CD4-positive, alpha-beta T cell (primary cell): ENCODE measurements at regions not wholly inside any gene's neighbourhood (a gene's known extent, or its start where the extent isn't known, plus 50 kb on each side); places are given as distances from the start of the nearest gene placed in this dataset.

Experiments used
- ATAC-seq: fragments of 200-7000 bp; cut with Tn5 transposase; one replicate; pipeline ENCODE4 v1.10.0; 2022; ENCODE audit warnings: mild to moderate bottlenecking; ENCODE audit not compliant: poor library complexity
- CTCF ChIA-PET: fragments of 350-600 bp; sonication (Branson Sonifier 250); formaldehyde crosslinking; loops from one replicate; lab custom pipeline; 2021; ENCODE audit warnings: antibody characterized with exemption, inconsistent platforms; lab: Charles Lee
- POLR2A ChIA-PET: fragments of 350-600 bp; sonication (Branson Sonifier 250); formaldehyde crosslinking; loops from one replicate; lab custom pipeline; 2021; ENCODE audit warnings: antibody characterized with exemption, inconsistent platforms; lab: Charles Lee
- DNase-seq, 14 experiments: peaks; one replicate each; pipeline ENCODE4 v3.0.0-alpha.2; 2013 to 2020; ENCODE audit warnings: mixed read lengths in 2 of 14
- H3K27ac ChIP-seq, 2 donors: one replicate each; pipeline versions ENCODE4 v1.5.1 to v1.7.0; 2013; ENCODE audit warnings: low read length in 2 of 2, low read depth in 1 of 2, mild to moderate bottlenecking in 1 of 2
- H3K27me3 ChIP-seq, 2 experiments: 1 replicate in 1 of 2; 2 replicates in 1 of 2; pipeline versions ENCODE4 v1.6.1 to v1.7.0; 2013; ENCODE audit warnings: low read length in 2 of 2, control low read depth in 1 of 2, mild to moderate bottlenecking in 1 of 2, moderate library complexity in 1 of 2; ENCODE audit not compliant: insufficient read depth in 2 of 2, control insufficient read depth in 1 of 2
- H3K36me3 ChIP-seq: one replicate; pipeline ENCODE4 v1.6.1; 2013; ENCODE audit warnings: low read length, control low read depth; ENCODE audit not compliant: insufficient read depth
- H3K4me1 ChIP-seq: one replicate; pipeline ENCODE4 v1.6.1; 2013; ENCODE audit warnings: low read length, control low read depth; ENCODE audit not compliant: insufficient read depth
- H3K4me3 ChIP-seq: one replicate; pipeline ENCODE4 v1.5.1; 2013; ENCODE audit warnings: mild to moderate bottlenecking, low read length, moderate library complexity
- H3K9me3 ChIP-seq, 2 experiments: 1 replicate in 1 of 2; 2 replicates in 1 of 2; pipeline versions ENCODE4 v1.6.1 to v1.7.0; 2013; ENCODE audit warnings: low read length in 2 of 2, mild to moderate bottlenecking in 2 of 2, control low read depth in 1 of 2, moderate library complexity in 1 of 2; ENCODE audit not compliant: control insufficient read depth in 1 of 2, insufficient read depth in 1 of 2
- H3K27ac Mint-ChIP-seq: one replicate; pipeline ENCODE4 v1.8.0; 2020; ENCODE audit warnings: mixed read lengths
- H3K27me3 Mint-ChIP-seq: one replicate; pipeline ENCODE4 v1.8.0; 2021; ENCODE audit warnings: mixed read lengths
- H3K36me3 Mint-ChIP-seq: one replicate; pipeline ENCODE4 v1.8.0; 2021; ENCODE audit warnings: low read depth, mixed read lengths
- H3K4me1 Mint-ChIP-seq: one replicate; pipeline ENCODE4 v1.8.0; 2021; ENCODE audit warnings: low read depth, mixed read lengths
- H3K4me3 Mint-ChIP-seq: one replicate; pipeline ENCODE4 v1.8.0; 2020; ENCODE audit warnings: mild to moderate bottlenecking, mixed read lengths
- H3K9me3 Mint-ChIP-seq: one replicate; pipeline ENCODE4 v1.8.0; 2020; ENCODE audit warnings: mixed read lengths
- intact Hi-C, 2 experiments: fragments of 100-400 bp; cut with DNase I in 1 of 2; cut with micrococcal nuclease in 1 of 2; formaldehyde crosslinking; loops; one replicate each; pipeline versions ENCODE4 v1.15.1 to v1.9.0; 2023 to 2025; cut with DNase I, micrococcal nuclease
- TF ChIP-seq, protein P1 (sequence below): fragments of 200-600 bp; IDR thresholded peaks from one replicate; pipeline ENCODE4 v1.8.0; 2022; ENCODE audit warnings: antibody characterized with exemption, mild to moderate bottlenecking

DNA sequence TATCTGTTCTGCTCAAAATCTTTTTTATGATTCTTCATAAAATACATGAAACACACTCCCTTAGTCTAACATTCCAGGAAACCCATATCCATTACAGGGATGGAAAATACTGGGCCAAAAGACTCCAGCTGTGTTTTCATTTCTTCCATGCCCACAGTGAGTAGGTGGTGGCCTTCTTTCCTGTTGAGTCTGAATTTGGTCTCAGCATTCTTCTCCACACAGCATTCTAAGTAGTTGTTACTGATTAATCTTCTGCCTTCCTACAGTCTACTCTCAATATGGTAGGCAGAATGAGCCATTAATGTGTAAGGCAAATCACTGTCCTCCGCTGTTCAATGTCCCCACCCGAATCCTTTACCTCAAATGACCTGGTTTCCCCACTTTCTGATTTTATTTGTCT lies 370.6 kb upstream of the RPS6KA3 start:
- intact Hi-C loops: no loop called here
- POLR2A ChIA-PET: no interaction called here
- CTCF ChIA-PET: no interaction called here

DNA sequence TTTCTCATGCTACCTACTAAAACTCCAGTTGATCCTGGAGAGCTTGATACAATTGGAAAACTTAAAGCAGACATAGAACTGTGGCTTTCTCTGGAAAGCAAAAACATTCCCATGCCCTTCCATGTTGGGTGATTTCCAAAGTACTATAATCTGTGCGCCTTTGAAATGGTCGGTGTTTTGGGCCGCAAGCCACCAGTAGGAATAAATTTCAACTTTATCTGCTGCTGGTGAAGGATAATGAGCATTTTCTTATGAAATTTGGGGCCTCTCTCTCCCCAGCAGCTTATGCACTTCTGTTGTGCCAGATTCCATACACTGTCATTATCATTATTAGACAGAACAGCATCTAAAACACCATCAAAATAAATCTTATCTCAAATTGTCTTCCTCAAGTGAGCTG lies 366.7 kb upstream of the RPS6KA3 start:
- Histone ChIP-seq H3K4me1 (no peaks in the 10 kb centered on the region), H3K9me3 (no peaks in the 10 kb centered on the region), H3K27me3 (no peaks in the 10 kb centered on the region), H3K36me3 (no peaks in the 10 kb centered on the region), H3K4me3 (no peak overlapping the region), H3K27ac (no peak overlapping the region)
- H3K4me1 Mint-ChIP-seq: no peaks in the 10 kb centered on the region
- H3K4me3 Mint-ChIP-seq: no peak overlapping the region
- ATAC-seq: no peak
- H3K36me3 Mint-ChIP-seq: no peaks in the 10 kb centered on the region
- H3K27me3 Mint-ChIP-seq: no peaks in the 10 kb centered on the region
- TF ChIP-seq, protein P1, sequence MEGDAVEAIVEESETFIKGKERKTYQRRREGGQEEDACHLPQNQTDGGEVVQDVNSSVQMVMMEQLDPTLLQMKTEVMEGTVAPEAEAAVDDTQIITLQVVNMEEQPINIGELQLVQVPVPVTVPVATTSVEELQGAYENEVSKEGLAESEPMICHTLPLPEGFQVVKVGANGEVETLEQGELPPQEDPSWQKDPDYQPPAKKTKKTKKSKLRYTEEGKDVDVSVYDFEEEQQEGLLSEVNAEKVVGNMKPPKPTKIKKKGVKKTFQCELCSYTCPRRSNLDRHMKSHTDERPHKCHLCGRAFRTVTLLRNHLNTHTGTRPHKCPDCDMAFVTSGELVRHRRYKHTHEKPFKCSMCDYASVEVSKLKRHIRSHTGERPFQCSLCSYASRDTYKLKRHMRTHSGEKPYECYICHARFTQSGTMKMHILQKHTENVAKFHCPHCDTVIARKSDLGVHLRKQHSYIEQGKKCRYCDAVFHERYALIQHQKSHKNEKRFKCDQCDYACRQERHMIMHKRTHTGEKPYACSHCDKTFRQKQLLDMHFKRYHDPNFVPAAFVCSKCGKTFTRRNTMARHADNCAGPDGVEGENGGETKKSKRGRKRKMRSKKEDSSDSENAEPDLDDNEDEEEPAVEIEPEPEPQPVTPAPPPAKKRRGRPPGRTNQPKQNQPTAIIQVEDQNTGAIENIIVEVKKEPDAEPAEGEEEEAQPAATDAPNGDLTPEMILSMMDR: no peak
- CTCF ChIA-PET: interaction anchor here (1.1 kb wide), 1 partner anchor 38 kb away, joined by 3 read pairs; no protein-coding TSS in a partner anchor
- no peaks in the 10 kb centered on the region for H3K9me3 Mint-ChIP-seq
- no peak overlapping the region for H3K27ac Mint-ChIP-seq
- intact Hi-C loops: no loop called here
- no peak for DNase-seq
- POLR2A ChIA-PET: no interaction called here

More for the DNA sequence above, 370.6 kb upstream of the RPS6KA3 start:
- Mint-ChIP-seq H3K27ac (no peak overlapping the region), H3K36me3 (no peaks in the 10 kb centered on the region), H3K27me3 (no peaks in the 10 kb centered on the region), H3K4me3 (no peak overlapping the region), H3K4me1 (no peaks in the 10 kb centered on the region), H3K9me3 (no peaks in the 10 kb centered on the region)
- Histone ChIP-seq H3K36me3 (no peaks in the 10 kb centered on the region), H3K27ac (no peak overlapping the region), H3K27me3 (no peaks in the 10 kb centered on the region), H3K4me3 (no peak overlapping the region), H3K4me1 (no peaks in the 10 kb centered on the region), H3K9me3 (no peaks in the 10 kb centered on the region)
- no peak for ATAC-seq
- no peak for DNase-seq
- TF ChIP-seq, protein P1: no peak

DNA sequence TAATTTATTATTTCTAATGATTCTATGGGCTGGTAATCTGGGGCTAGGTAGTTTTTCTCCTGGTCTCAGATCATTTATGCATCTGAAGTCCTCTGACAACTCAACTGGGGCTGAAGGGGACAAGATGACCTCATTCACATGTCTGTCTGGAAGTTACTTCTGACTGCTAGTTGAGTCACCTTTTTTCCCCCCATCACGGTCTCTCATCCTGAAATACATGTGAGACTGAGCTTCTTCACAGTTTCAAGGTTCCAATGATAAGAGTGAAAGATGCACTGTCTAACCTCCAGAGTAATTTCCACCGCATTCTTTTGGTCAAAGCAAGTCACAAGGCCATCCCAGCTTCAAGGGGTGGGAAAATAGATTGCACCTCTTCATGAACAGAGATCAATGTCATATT lies 356.7 kb upstream of the RPS6KA3 start:
- ChIA-PET CTCF (no interaction called here), POLR2A (no interaction called here)
- Mint-ChIP-seq H3K27me3 (peaks cover 6% of the 10 kb centered on the region), H3K36me3 (no peaks in the 10 kb centered on the region), H3K9me3 (no peaks in the 10 kb centered on the region), H3K27ac (no peak overlapping the region), H3K4me3 (no peak overlapping the region), H3K4me1 (no peaks in the 10 kb centered on the region)
- H3K4me3 ChIP-seq: no peak overlapping the region
- ATAC-seq (no peak), DNase-seq (no peak)
- intact Hi-C loops: no loop called here
- no peak overlapping the region for H3K27ac ChIP-seq
- no peaks in the 10 kb centered on the region for H3K36me3 ChIP-seq
- TF ChIP-seq, protein P1: no peak
- H3K27me3 ChIP-seq: no peaks in the 10 kb centered on the region
- H3K4me1 ChIP-seq: no peaks in the 10 kb centered on the region
- H3K9me3 ChIP-seq: no peaks in the 10 kb centered on the region
